Lower leg skin (tissue), 4 donors: ENCODE measurements at regions not wholly inside any gene's neighbourhood (a gene's known extent, or its start where the extent isn't known, plus 50 kb on each side); places are given as distances from the start of the nearest gene placed in this dataset.
"Not testable (repeated sequence)": the region's sequence is repeated elsewhere in the genome, so short reads cannot be mapped to it uniquely, and the experiment has no call there.

Experiments used
- DNase-seq, 2 donors: peaks; one replicate each; pipeline ENCODE4 v3.0.0-alpha.2; 2019; ENCODE audit warnings: low spot score in 2 of 2
- H3K4me3 ChIP-seq: fragments of 200-600 bp; sonication (generic); 2 replicates; pipeline ENCODE4 v1.5.1; 2017; ENCODE audit warnings: mild to moderate bottlenecking, low read depth; ENCODE audit not compliant: poor library complexity, severe bottlenecking
- POLR2A ChIP-seq, 2 donors: fragments of 450-650 bp; IDR thresholded peaks; one replicate each; pipeline ENCODE4 v1.6.1; 2016 to 2017; ENCODE audit warnings: antibody characterized with exemption in 2 of 2, mild to moderate bottlenecking in 1 of 2, moderate library complexity in 1 of 2
- WGBS, 2 donors: methylation state at CpG; one replicate each; pipeline ENCODE4 v1.1.5; 2018; 5-methylcytosine and 5-hydroxymethylcytosine counted together
- intact Hi-C: fragments of 100-400 bp; cut with DNase I; formaldehyde crosslinking; loops from one replicate; pipeline ENCODE4 v1.15.0; 2023; ENCODE audit warnings: low total_unique reads
- TF ChIP-seq, protein P1 (sequence below), 3 donors: fragments of 450-650 bp; IDR thresholded peaks; one replicate each; pipeline ENCODE4 v1.5.1; 2016; ENCODE audit warnings: antibody characterized with exemption in 3 of 3, mild to moderate bottlenecking in 3 of 3, moderate library complexity in 2 of 3

DNA sequence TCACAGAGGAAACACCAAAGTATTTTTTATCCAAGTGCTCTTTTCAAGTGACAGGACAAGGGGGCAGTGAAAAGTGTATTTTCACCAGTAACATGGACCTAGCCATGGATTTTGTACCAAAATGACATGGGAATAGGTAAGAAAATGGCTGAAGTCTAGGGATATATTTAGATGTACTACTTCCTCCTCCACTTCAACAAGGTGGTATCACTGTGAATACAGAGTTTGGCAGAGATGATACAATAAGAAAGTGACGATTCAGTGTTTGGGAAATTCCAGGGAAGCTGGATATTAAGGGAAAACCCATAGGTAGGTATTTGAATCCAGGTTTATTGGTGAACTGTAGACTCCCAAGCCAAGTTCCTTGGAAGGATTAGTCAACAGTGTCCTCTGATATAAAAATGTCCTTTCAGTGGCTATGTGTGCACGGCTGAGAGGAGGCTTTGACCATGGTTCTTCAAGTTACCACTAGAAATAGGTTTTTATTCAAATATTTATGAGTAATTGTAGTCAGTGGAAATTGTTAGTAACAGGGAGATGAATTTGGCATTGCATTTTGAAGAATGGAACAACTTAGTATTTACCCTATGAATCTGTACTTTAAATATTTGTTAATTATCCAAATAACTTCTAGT lies 356.0 kb upstream of the CITED2 start:
- whole genome bisulfite sequencing, 2 donors, result 48 to 62% methylated on average over 2 of the region's 2 CpGs
- no peak for DNase-seq
- H3K4me3 ChIP-seq, result no peak overlapping the region
- intact Hi-C loops, result no loop called here
- TF ChIP-seq, protein P1, sequence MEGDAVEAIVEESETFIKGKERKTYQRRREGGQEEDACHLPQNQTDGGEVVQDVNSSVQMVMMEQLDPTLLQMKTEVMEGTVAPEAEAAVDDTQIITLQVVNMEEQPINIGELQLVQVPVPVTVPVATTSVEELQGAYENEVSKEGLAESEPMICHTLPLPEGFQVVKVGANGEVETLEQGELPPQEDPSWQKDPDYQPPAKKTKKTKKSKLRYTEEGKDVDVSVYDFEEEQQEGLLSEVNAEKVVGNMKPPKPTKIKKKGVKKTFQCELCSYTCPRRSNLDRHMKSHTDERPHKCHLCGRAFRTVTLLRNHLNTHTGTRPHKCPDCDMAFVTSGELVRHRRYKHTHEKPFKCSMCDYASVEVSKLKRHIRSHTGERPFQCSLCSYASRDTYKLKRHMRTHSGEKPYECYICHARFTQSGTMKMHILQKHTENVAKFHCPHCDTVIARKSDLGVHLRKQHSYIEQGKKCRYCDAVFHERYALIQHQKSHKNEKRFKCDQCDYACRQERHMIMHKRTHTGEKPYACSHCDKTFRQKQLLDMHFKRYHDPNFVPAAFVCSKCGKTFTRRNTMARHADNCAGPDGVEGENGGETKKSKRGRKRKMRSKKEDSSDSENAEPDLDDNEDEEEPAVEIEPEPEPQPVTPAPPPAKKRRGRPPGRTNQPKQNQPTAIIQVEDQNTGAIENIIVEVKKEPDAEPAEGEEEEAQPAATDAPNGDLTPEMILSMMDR (IDR thresholded peaks at IDR 0.05), result no peak
- no peak for TF ChIP-seq POLR2A (IDR thresholded peaks at IDR 0.05)

DNA sequence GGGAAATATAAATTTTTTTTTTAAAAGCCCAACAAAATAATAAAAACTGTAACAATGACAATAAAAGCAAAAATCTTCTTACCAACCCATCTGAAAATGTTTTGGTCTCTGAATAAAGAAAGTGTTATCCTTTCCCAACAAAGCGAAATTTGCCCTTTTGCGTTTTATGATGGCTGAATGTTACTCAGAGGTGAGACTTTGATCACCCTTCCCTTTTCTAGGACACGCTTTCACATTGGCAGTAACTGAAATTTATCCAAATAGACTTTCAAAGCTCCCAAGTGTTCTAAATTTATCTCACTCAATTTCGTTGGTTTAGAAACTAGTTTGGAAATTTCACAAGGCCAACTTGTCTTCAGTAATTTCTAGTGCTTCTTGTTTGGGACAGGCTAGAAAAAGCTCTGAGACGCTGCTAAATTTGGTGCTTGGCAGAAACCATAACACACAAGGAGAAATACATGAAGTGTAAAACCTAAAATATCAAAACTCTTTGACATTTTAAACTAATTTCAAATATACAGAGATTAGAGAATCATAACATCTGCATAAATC lies 354.5 kb upstream of the CITED2 start:
- H3K4me3 ChIP-seq, result no peak overlapping the region
- no peak for DNase-seq
- TF ChIP-seq POLR2A (IDR thresholded peaks at IDR 0.05), result no peak
- TF ChIP-seq, protein P1 (IDR thresholded peaks at IDR 0.05), result no peak
- intact Hi-C loops, result no loop called here
- WGBS, 2 donors, result 80 to 81% methylated on average over 5 of the region's 5 CpGs

DNA sequence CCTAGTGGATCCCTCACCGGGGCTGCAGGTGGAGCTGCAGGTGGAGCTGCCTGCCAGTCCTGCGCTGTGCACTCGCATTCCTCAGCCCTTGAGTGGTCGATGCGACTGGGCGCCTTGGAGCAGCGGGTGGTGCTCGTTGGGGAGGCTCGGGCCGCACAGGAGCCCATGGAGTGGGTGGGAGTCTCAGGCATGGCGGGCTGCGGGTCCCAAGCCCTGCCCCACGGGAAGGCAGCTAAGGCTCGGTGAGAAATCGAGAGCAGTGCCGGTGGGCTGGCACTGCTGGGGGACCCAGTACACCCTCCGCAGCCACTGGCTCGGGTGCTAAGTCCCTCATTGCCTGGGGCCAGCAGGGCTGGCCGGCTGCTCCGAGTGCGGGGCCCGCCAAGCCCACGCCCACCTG lies 351.8 kb upstream of the CITED2 start:
- WGBS, 2 donors, result 91 to 96% methylated on average over 16 to 23 of the region's 23 CpGs
- DNase-seq, intact Hi-C loops, H3K4me3 ChIP-seq: not testable (repeated sequence)

DNA sequence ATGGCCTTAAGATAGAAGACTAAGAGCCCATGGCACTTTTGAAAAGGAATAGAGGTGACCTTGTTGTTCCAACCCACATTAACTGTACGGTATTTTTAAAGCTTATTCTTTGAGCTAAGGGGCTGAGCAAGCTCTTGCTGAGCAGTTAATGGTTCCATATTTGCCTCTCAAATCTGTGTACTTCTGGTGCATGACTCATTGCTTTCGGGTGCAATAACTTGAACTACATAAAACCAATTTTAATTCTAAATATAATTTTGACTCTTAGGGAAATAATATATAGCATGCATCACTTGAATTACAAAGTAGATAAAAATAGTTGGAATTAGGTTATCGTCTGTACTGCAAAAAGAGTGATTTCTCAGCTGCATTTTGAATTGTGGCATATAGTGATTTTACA lies 348.1 kb upstream of the CITED2 start:
- no peak for TF ChIP-seq POLR2A (IDR thresholded peaks at IDR 0.05)
- TF ChIP-seq, protein P1 (IDR thresholded peaks at IDR 0.05), result no peak
- intact Hi-C loops, result no loop called here
- DNase-seq, result no peak
- WGBS, 2 donors, result 73 to 76% methylated on average over 3 of the region's 3 CpGs
- no peak overlapping the region for H3K4me3 ChIP-seq

DNA sequence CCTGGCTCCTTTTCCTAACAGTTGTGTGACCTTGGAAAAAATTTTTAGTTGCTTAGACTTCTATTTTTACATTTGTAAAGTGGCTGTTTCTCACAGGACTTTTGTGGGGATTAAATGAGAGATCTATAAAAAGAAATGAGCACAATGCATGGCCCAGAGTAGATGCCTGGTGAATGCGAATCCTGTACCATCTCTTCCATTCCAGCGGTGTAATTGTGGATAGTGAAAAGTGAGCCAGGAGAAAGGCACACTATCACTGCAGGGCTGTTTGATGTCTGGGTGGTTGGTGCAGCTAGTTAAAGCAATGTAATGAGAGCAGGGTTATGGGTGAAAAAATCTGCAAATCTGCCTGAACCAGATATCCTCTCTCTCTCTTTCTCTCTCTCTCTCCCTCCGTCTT lies 347.5 kb upstream of the CITED2 start:
- intact Hi-C loops, result no loop called here
- H3K4me3 ChIP-seq, result no peak overlapping the region
- TF ChIP-seq POLR2A (IDR thresholded peaks at IDR 0.05), result no peak
- TF ChIP-seq, protein P1 (IDR thresholded peaks at IDR 0.05), result no peak
- DNase-seq, result no peak
- WGBS, 2 donors, result 84 to 86% methylated on average over 3 of the region's 3 CpGs

DNA sequence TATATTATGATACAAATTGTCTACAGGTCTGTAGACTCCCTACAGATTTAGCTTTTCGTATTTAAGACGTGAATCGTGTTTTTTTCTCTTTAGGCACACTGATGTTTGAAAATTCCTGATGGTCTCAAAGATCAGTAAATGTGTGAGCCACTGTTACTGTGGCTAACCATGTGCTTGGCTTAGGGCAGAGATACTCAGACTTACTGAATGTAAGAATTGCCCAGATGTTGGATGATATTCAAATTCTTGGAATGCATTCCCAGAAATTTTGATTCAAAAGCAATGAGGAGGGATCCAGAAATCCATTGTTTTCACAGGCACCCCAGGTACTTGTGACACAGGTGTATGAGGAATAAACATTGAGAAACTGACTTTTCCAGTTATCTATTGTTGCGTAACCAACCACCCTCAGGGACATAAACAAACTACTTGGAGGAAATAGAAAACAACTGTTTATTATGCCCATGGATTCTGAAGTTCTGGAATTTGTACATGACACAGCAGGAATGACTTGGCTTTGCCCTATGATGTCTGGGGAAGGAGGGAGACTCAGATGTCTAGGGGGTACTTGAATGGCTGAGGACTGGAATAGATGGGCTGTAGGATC lies 339.6 kb upstream of the CITED2 start:
- WGBS, 2 donors, result 77 to 78% methylated on average over 4 of the region's 4 CpGs

More for the DNA sequence above, 339.6 kb upstream of the CITED2 start:
- TF ChIP-seq, protein P1 (IDR thresholded peaks at IDR 0.05), result no peak
- TF ChIP-seq POLR2A (IDR thresholded peaks at IDR 0.05), result no peak
- no peak for DNase-seq
- intact Hi-C loops, result no loop called here
- H3K4me3 ChIP-seq, result no peak overlapping the region
